ENCODE measurements at regions not wholly inside any gene's neighbourhood (a gene's known extent, or its start where the extent isn't known, plus 50 kb on each side); places are given as distances from the start of the nearest gene placed in this dataset.

DNA sequence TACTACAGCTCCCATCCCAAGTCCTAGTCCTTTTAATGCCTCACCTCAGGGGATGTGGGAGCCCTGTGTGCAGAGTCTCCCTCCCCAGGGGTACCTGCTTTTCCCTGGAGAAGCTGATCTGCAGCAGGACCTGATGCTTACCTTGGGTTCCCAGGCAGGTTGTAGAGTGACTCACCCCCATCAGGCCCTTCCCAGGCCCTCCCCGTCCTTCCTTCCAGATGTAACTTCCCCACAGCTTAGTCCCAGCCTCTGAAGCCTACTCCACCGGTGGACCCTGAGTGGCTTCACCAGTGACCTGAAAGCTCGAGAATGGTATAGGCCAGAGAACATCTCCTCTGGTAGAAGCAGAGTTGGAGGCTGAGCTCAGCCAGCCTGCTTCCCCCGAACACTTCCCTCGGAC lies 254.2 kb upstream of the STT3B start:
- Histone ChIP-seq H2BK120ac (ENCODE audit: low read depth, low read length) (no peak overlapping the region), H3K36me3 (ENCODE audit: control insufficient read depth in 1 of 2, insufficient read depth in 2 of 2, low read depth in 1 of 2, low read length in 2 of 2) (no peaks in the 10 kb centered on the region), H3K79me1 (replicated peaks; ENCODE audit: low read length, poor library complexity, severe bottlenecking) (no peaks in the 10 kb centered on the region), H3K4me2 (ENCODE audit: low read length, poor library complexity, severe bottlenecking) (no peak overlapping the region), H2BK15ac (ENCODE audit: low read depth, poor library complexity, severe bottlenecking) (no peak overlapping the region), H3K23ac (ENCODE audit: low read length in 2 of 2) (no peak overlapping the region), H2AFZ (ENCODE audit: low read depth, low read length) (no peak overlapping the region), H3K27me3 (ENCODE audit: control insufficient read depth in 1 of 2, insufficient read depth in 1 of 2, low read length in 2 of 2) (no peaks in the 10 kb centered on the region), H2AK5ac (ENCODE audit: low read length, severe bottlenecking) (no peak overlapping the region), H3K4ac (ENCODE audit: low read depth in 1 of 2, low read length in 2 of 2) (no peak overlapping the region), H3K9ac (ENCODE audit: low read length) (no peak overlapping the region), H3K18ac (ENCODE audit: low read depth in 1 of 2, low read length in 2 of 2) (no peak overlapping the region), H2BK5ac (ENCODE audit: low read depth, low read length, poor library complexity, severe bottlenecking) (no peak overlapping the region), H4K91ac (ENCODE audit: low read length) (no peak overlapping the region), H4K8ac (ENCODE audit: low read length) (no peak overlapping the region), H3K4me1 (ENCODE audit: control insufficient read depth, insufficient read depth, low read depth, low read length) (no peaks in the 10 kb centered on the region), H3K4me3 (ENCODE audit: insufficient read depth in 1 of 2, low read depth in 1 of 2, low read length in 2 of 2) (no peak overlapping the region), H3K27ac (ENCODE audit: low read length, poor library complexity, severe bottlenecking) (no peak overlapping the region), H2BK12ac (ENCODE audit: low read length in 2 of 2) (no peak overlapping the region), H3K14ac (ENCODE audit: low read length in 2 of 2) (no peak overlapping the region), H3K9me3 (ENCODE audit: control insufficient read depth, low read length) (no peaks in the 10 kb centered on the region)
- 98% methylated on average over 3 of the region's 5 CpGs for WGBS
- no peak for DNase-seq

GRCh38 chr3:31284776-31285175 lies 247.9 kb upstream of the STT3B start:
- no peak overlapping the region for H3K23ac ChIP-seq (ENCODE audit: low read length in 2 of 2)
- H3K79me1 ChIP-seq (replicated peaks; ENCODE audit: low read length, poor library complexity, severe bottlenecking), result no peaks in the 10 kb centered on the region
- no peak overlapping the region for H2AFZ ChIP-seq (ENCODE audit: low read depth, low read length)
- no peak overlapping the region for H3K14ac ChIP-seq (ENCODE audit: low read length in 2 of 2)
- H3K27me3 ChIP-seq (ENCODE audit: control insufficient read depth in 1 of 2, insufficient read depth in 1 of 2, low read length in 2 of 2), result no peaks in the 10 kb centered on the region
- H2BK5ac ChIP-seq (ENCODE audit: low read depth, low read length, poor library complexity, severe bottlenecking), result no peak overlapping the region
- H4K91ac ChIP-seq (ENCODE audit: low read length), result no peak overlapping the region
- peaks cover 3% of the 10 kb centered on the region for H3K4me1 ChIP-seq (ENCODE audit: control insufficient read depth, insufficient read depth, low read depth, low read length)
- no peak overlapping the region for H3K18ac ChIP-seq (ENCODE audit: low read depth in 1 of 2, low read length in 2 of 2)
- no peak overlapping the region for H3K4me2 ChIP-seq (ENCODE audit: low read length, poor library complexity, severe bottlenecking)
- H3K36me3 ChIP-seq (ENCODE audit: control insufficient read depth in 1 of 2, insufficient read depth in 2 of 2, low read depth in 1 of 2, low read length in 2 of 2), result no peaks in the 10 kb centered on the region
- H3K27ac ChIP-seq (ENCODE audit: low read length, poor library complexity, severe bottlenecking), result no peak overlapping the region
- H2BK120ac ChIP-seq (ENCODE audit: low read depth, low read length), result no peak overlapping the region
- no peak overlapping the region for H3K4me3 ChIP-seq (ENCODE audit: insufficient read depth in 1 of 2, low read depth in 1 of 2, low read length in 2 of 2)
- DNase-seq, result no peak
- H2AK5ac ChIP-seq (ENCODE audit: low read length, severe bottlenecking), result no peak overlapping the region
- no peak overlapping the region for H4K8ac ChIP-seq (ENCODE audit: low read length)
- no peaks in the 10 kb centered on the region for H3K9me3 ChIP-seq (ENCODE audit: control insufficient read depth, low read length)
- WGBS, result 35% methylated on average over 1 of the region's 1 CpG
- H2BK15ac ChIP-seq (ENCODE audit: low read depth, poor library complexity, severe bottlenecking), result no peak overlapping the region
- no peak overlapping the region for H2BK12ac ChIP-seq (ENCODE audit: low read length in 2 of 2)
- no peak overlapping the region for H3K4ac ChIP-seq (ENCODE audit: low read depth in 1 of 2, low read length in 2 of 2)
- H3K9ac ChIP-seq (ENCODE audit: low read length), result no peak overlapping the region

- H2AFZ ChIP-seq (ENCODE audit: low read depth, low read length), result no peak overlapping the region
- no peak overlapping the region for H2AK5ac ChIP-seq (ENCODE audit: low read length, severe bottlenecking)
- no peak overlapping the region for H3K4me2 ChIP-seq (ENCODE audit: low read length, poor library complexity, severe bottlenecking)
- H3K27me3 ChIP-seq (ENCODE audit: control insufficient read depth in 1 of 2, insufficient read depth in 1 of 2, low read length in 2 of 2), result no peaks in the 10 kb centered on the region
- H3K14ac ChIP-seq (ENCODE audit: low read length in 2 of 2), result no peak overlapping the region
- no peak overlapping the region for H4K8ac ChIP-seq (ENCODE audit: low read length)
- H3K4me1 ChIP-seq (ENCODE audit: control insufficient read depth, insufficient read depth, low read depth, low read length), result peaks cover 3% of the 10 kb centered on the region
- H3K36me3 ChIP-seq (ENCODE audit: control insufficient read depth in 1 of 2, insufficient read depth in 2 of 2, low read depth in 1 of 2, low read length in 2 of 2), result no peaks in the 10 kb centered on the region
- H3K18ac ChIP-seq (ENCODE audit: low read depth in 1 of 2, low read length in 2 of 2), result no peak overlapping the region
- H3K9me3 ChIP-seq (ENCODE audit: control insufficient read depth, low read length), result no peaks in the 10 kb centered on the region
- no peak for DNase-seq
- no peak overlapping the region for H2BK15ac ChIP-seq (ENCODE audit: low read depth, poor library complexity, severe bottlenecking)
- H3K79me1 ChIP-seq (replicated peaks; ENCODE audit: low read length, poor library complexity, severe bottlenecking), result no peaks in the 10 kb centered on the region
- no peak overlapping the region for H2BK12ac ChIP-seq (ENCODE audit: low read length in 2 of 2)
- no peak overlapping the region for H3K27ac ChIP-seq (ENCODE audit: low read length, poor library complexity, severe bottlenecking)
- H3K4ac ChIP-seq (ENCODE audit: low read depth in 1 of 2, low read length in 2 of 2), result no peak overlapping the region
- WGBS, result 64% methylated on average over 1 of the region's 2 CpGs
- H4K91ac ChIP-seq (ENCODE audit: low read length), result no peak overlapping the region
- no peak overlapping the region for H2BK5ac ChIP-seq (ENCODE audit: low read depth, low read length, poor library complexity, severe bottlenecking)
- no peak overlapping the region for H3K9ac ChIP-seq (ENCODE audit: low read length)
- no peak overlapping the region for H3K4me3 ChIP-seq (ENCODE audit: insufficient read depth in 1 of 2, low read depth in 1 of 2, low read length in 2 of 2)
- no peak overlapping the region for H2BK120ac ChIP-seq (ENCODE audit: low read depth, low read length)
- no peak overlapping the region for H3K23ac ChIP-seq (ENCODE audit: low read length in 2 of 2)
Observed at GRCh38 chr3:31285833-31286486, 246.8 kb upstream of the STT3B start.

DNA sequence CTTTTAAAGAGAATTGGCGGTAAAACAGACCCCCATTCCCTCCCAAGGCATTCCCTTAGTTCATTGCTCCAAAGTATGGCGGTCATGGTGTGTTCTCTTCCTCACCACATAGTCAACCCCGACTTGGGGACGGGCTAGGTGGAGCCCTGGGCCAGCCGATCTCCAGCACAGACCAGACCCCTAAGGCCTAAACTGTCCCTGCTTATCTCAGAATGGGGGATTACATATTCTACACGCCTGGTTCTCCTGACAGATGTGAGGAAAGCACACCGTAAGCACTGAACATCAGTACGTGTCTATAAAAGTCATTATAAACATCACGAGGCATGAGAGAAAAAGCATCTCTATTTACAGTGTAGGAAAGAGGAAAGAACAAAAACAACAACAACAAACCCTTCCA lies 244.5 kb upstream of the STT3B start:
- peak overlapping the region in 1 of 2 experiments; percentile 43 for H2BK12ac ChIP-seq (ENCODE audit: low read length in 2 of 2)
- H3K4me2 ChIP-seq (ENCODE audit: low read length, poor library complexity, severe bottlenecking), result no peak overlapping the region
- no peak for DNase-seq
- H3K79me1 ChIP-seq (replicated peaks; ENCODE audit: low read length, poor library complexity, severe bottlenecking), result no peaks in the 10 kb centered on the region
- H3K14ac ChIP-seq (ENCODE audit: low read length in 2 of 2), result peak overlapping the region in 1 of 2 experiments; percentile 66
- H4K8ac ChIP-seq (ENCODE audit: low read length), result no peak overlapping the region
- H2AFZ ChIP-seq (ENCODE audit: low read depth, low read length), result no peak overlapping the region
- no peak overlapping the region for H3K9ac ChIP-seq (ENCODE audit: low read length)
- H3K27me3 ChIP-seq (ENCODE audit: control insufficient read depth in 1 of 2, insufficient read depth in 1 of 2, low read length in 2 of 2), result no peaks in the 10 kb centered on the region
- no peak overlapping the region for H3K23ac ChIP-seq (ENCODE audit: low read length in 2 of 2)
- no peak overlapping the region for H3K27ac ChIP-seq (ENCODE audit: low read length, poor library complexity, severe bottlenecking)
- H2BK120ac ChIP-seq (ENCODE audit: low read depth, low read length), result no peak overlapping the region
- H2AK5ac ChIP-seq (ENCODE audit: low read length, severe bottlenecking), result no peak overlapping the region
- H3K9me3 ChIP-seq (ENCODE audit: control insufficient read depth, low read length), result no peaks in the 10 kb centered on the region
- H3K4ac ChIP-seq (ENCODE audit: low read depth in 1 of 2, low read length in 2 of 2), result no peak overlapping the region
- no peak overlapping the region for H2BK15ac ChIP-seq (ENCODE audit: low read depth, poor library complexity, severe bottlenecking)
- H3K4me3 ChIP-seq (ENCODE audit: insufficient read depth in 1 of 2, low read depth in 1 of 2, low read length in 2 of 2), result no peak overlapping the region
- H3K36me3 ChIP-seq (ENCODE audit: control insufficient read depth in 1 of 2, insufficient read depth in 2 of 2, low read depth in 1 of 2, low read length in 2 of 2), result no peaks in the 10 kb centered on the region
- H3K4me1 ChIP-seq (ENCODE audit: control insufficient read depth, insufficient read depth, low read depth, low read length), result peaks cover 3% of the 10 kb centered on the region
- no peak overlapping the region for H3K18ac ChIP-seq (ENCODE audit: low read depth in 1 of 2, low read length in 2 of 2)
- 86% methylated on average over 7 of the region's 9 CpGs for WGBS
- H2BK5ac ChIP-seq (ENCODE audit: low read depth, low read length, poor library complexity, severe bottlenecking), result no peak overlapping the region
- H4K91ac ChIP-seq (ENCODE audit: low read length), result no peak overlapping the region
